GM21723 (cell line): ENCODE measurements at regions not wholly inside any gene's neighbourhood (a gene's known extent, or its start where the extent isn't known, plus 50 kb on each side); places are given as distances from the start of the nearest gene placed in this dataset.

Source experiments
- ATAC-seq: cut with Tn5 transposase; IDR thresholded peaks from one replicate; pipeline ENCODE4 v1.9.1; 2021; ENCODE audit warnings: mild to moderate bottlenecking, moderate library complexity; ENCODE audit not compliant: unreplicated experiment

DNA sequence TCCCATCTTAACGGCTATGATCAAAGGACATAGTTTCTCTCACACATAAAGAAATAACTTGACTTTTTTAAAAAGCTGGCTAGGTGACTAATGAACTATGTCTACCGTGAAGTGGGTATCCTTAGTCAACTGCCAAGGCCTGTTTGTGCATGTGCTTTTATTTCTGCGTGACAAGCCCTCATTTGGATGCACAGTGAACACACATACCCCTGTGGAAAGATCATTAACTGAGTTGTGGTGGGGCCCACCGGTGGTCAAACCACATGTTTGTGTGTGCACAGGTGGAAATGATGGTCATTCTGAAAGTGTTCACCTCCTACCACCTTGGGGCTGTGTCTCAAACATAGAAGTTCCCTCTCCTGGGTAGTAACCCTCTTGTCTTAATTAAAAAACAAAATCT, 256.1 kb upstream of the SALL1 start:
- ATAC-seq = no peak

DNA sequence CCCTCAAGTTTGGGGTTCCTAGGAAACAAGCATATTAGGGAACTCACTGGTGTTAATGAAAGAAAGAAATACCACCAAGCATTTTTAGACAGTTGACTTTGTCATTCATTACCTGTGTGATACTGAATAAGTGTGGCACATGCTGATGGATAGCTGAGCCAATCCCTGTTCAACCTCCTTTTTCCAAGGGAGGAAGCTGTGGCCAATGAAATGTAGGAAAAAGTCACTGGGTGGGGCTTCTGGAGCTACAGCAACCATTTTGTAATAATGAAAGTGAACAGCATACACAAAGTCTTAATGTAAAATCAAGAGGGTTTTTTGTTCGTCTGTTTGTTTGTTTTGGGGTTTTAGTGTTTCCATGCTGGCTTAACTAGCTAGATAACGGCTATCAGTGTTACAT, 254.3 kb upstream of the SALL1 start:
- ATAC-seq = no peak

DNA sequence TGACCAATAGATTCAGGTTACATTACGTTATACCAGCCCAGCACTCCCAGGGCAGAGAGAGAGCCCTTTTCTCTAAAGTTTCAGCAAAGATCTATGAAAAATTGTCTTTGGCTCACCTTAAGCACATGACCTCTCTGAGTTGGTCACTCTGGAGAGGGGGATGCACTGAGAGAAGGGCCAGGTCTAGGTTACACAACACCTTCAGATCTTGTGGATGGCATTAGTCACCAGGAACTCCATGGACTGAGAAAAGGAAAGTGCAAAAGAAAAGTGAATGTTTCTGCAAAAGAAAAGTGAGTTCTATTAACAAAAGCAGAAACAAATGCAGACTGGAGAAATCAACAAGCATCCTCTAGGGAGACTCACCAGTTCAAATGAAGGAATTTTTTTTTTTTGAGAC, 253.3 kb upstream of the SALL1 start:
- ATAC-seq = no peak

DNA sequence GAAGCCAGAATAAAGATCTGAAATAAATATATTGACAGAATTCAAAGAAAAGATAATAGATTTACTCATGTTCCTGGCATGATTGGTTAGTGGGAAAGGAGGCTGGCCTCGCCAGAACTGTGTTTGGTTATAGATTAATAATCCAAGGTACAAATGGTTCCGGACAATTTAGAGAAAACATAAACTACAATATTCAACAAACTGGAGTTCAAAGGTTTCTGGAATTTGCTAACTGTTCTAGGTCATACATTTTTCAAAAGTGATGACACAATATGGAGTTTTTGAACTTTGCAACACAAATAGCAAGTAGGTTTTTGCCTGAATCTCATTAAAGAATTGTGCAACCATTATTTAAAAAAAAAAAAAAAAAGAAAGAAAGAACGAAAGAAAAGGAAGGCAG, 251.7 kb upstream of the SALL1 start:
- no peak for ATAC-seq

DNA sequence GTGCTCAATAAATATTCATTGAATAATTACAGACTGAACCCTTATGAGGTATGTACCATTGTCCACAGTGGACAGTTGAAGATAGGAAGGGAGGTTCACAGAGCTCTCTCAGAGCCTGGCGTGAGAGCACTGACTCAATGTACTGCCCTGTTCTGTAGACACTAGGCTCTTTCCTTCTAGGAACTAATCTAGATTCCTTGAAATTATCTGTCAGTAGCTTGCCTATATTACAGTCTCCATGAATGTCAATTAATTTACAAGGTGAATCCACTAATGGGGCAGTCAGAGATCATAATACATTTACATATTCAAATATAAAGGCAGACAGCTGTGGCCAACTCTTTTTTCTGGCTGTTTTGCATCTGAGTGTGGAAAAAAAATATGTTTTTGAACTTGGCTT, 251.2 kb upstream of the SALL1 start:
- no peak for ATAC-seq

DNA sequence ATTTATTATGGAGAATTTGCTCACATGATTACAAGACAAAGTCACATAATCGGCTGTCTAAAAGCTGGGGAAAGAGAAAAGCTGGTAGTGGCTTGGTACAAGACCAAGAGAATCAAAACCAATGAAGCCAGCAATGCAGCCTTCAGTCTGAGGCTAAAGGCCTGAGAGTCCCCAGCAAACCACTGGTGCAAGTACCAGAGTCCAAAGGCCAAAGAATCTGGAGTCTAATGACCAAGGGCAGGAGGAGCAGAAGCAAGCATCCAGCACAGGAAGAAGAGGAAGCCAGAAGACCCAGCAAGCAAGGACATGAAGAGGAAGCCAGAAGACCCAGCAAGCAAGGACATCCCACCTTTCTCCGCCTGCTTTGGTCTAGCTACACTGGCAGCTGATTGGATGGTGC, 250.6 kb upstream of the SALL1 start:
- no peak for ATAC-seq

DNA sequence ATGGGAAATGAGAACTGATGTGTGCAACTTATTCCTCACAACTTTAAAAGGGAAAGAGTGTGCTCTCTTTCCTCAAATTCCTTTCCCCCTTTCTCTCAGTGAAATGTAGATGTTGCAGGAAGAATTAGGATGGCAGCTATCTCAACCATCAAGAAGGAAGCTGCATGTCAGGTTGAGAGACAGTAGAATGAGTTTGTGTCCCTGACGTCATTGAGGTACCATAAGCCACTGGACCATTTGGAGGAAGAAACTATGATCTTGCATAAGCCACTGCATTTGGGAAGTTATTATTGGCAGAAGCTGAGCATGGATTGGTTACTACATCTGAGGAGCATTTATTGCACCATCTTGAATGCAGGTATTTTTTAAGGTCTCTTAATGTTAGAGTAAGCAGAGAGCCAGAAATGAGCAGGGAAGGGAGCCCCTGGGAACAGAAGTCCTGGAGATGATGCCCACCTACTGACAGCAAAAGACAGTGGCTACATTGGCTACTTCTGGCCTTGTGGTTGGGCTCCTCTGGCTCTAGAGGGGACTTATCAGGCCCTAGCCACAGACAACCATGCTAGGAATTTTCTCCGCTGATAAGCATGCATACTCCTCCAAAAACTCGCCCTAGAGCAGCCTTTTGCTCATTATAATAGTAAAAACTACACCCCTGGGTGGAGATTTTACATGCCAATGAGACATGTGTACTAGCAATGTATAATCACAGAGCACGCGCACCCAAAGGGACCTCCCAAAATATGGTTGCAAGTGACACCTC, 249.0 kb upstream of the SALL1 start:
- ATAC-seq = no peak

DNA sequence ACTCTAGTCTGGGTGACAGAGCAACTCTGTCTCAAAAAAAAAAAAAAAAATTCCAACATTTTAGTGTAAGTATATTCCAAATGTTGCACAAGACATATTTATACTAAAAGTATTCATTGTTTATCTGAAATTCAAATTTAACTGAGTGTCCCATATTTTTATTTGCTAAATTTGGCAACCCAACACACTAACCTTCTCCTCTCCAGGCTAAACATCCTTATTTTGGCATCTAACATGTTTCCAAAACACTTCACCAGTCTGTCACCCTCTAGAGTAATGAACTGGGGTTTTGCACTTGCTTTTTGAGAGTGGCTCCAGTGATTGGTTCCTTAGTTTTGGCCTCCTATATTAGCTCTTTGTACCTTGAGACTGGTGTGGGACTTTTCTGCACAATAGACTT, 243.4 kb upstream of the SALL1 start:
- ATAC-seq = no peak

DNA sequence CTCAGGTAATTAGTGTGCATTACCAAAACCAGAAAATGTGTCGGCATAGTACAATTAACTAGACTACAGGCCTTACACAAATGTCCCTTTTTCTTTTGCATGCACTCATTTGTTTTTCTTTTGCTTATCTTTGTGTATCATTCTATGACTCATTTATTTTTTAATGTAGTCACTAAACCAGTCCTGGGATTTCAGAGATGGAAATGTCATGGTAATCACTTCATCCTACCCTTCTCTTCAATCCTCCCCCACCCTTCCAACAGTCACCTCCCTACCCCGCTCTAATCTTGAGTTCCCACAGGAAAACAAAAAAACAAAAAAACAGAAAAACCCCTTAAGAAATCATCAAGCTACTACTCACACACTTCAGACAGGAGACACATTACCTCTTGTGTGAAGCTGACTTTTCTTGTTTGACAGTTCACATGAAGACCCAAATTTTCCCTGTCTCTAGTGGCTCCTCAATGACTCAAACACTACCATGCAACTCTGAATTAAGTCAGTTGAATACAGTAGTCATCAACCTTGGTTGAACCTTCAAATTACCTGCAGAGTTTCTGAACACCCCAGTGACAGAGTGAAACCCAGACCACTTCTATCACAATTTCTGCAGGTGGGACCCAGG, 242.4 kb upstream of the SALL1 start:
- no peak for ATAC-seq

DNA sequence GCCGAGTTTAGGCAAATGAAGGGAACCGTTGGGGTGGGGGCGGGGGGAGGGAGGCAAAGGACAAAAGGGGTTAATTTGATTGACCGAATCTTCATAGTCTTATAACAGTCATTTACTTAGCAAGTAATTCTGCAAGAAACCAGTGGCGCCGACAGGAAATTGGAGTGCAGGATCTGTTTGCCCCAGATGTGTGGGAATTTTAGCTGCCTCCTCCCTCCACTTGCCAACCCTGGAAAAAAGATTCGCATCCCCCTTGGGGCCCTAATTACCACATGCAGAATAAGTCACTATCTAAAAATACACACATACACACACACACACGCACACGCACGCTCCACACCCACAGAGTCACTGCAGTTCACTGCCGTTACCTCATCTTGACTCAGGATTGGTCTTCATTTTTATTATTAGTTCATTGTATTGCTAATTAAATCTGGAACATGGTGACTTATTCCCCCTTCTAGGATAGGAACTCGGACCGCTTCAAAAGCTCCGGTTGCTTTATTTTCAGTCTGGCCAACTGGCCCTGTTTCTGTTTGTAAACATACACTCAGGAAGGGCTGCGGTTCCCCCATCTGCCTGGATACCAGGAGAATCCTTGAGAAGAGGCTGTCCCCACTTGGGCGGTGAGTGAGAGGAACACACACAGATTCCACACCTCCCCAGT, 241.6 kb upstream of the SALL1 start:
- no peak for ATAC-seq

DNA sequence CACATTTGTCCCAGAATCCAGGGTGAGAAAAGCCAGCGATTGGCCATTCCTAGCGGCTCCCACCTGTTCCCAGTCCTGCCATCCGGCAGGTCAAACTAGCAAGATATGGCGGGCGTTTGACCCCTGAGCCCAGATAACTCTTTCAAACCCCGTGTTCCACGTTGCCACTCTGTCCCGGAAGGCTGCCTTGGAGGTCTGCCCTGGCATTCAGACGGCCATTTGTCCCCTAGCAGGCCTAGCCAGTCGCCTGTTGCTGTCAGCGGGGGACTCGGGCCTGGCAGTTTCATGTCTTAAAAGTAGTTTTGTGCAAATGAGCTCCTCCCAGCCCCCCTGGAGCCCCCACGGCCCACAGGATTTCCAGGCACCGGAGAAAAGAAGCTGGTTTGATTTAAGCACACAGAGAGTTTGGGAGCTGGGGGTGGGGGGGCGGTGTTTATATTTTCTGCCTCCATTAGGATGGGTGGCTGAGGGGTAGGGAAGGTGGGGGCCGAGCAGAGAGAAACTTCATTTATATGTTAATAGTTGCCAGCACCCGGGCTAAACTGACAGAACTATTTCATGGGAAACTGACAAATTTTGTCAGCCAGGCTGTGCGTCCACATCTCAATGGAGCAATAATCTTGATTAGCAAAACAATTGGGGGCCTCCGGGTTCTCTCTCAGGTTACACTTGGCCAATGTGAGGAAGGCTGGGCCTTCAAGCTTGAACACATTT, 240.9 kb upstream of the SALL1 start:
- ATAC-seq = no peak

DNA sequence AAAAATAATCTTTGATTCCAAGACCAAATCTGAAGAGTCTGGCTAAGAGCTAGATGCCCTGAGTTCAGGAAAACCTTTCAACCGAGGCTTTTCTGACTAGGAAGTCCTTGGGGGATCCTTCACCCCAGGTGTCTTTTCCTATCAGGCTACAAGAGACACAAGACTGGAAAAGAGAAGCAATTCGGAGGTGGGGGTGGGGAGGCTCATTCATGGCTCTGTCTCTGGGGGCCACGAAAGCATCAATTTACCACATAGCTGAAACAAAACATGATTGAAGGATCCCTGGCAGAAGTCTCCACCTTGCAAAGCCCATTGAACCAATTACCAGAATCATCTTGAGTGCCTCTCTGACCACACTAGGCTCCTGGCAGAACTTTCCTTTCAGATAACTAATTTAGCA, 239.8 kb upstream of the SALL1 start:
- no peak for ATAC-seq

DNA sequence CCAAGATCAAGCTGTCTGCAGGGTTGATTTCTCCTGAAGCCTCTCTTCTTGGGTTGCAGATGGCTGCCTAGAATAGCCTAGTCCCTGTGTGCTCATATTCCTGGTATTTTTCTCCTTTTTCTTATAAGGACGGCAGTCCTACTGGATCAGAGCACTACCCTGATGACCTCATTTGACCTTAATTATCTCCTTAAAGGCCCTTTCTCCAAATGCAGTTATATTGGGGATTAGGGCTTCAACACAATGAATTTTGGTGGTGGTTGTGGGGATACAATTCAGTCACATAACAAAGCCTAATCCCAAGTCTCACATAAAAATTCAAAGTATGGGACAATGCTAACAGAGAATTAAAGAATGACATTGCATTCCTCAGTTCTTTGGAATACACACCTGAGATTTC, 238.8 kb upstream of the SALL1 start:
- ATAC-seq = no peak

DNA sequence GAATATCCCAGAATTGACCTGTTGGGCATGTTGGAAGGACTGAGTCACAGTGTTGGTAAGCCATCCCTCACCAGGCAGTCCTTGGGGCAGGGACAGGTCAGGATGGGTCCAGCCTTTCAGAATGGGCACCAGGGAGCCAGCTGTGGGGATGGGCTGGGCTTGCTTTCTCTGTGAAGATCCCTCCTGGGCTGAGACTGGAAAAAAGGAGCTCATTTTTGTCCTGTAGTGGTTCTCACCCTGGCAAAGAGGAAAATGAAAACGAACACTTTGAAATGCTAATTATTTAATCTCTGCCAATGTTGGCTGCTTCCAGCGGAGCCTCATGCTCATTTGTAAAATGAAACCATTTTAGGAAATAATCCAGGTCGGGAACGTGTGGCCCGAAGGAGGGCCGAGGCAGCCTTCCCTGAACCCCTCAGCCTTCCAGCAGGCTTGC, 237.5 kb upstream of the SALL1 start:
- no peak for ATAC-seq

DNA sequence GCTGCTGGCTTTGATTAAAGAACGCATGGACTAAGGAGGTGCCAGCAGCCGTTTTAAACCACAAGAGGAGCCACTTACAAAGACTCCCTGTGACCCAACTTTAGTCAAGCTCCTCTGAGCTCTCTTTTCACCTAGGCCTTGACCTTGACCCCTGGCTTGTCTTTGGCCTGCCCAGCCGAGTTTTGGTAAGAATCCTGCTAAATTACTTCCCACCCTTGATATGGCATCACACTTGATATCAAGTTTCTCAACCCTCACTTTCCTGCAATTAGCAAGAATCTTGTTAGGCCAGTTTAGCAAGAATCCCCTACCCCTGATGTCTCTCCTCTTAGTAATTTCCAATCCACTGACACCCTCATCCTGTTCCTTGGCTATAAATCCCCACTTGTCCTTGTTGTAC, 232.8 kb upstream of the SALL1 start:
- no peak for ATAC-seq

DNA sequence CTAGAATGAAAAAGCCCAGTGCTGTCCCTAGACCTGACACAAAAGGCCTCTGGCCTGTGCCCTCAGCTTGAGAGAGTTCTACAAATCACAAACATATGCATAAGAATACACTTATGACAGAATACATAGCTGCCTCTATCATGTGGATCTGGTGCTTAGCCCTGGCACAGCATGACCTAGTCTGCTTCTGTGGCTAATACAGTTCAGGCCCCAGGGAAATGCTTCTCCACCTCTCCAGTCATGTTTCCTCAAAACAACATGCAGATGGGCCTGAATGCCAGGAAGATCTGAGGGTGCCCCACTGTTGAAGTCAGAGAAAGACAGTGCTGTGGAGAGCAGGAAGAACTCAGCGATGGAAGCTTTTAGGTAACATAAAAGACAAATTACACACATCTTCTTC, 231.9 kb upstream of the SALL1 start:
- ATAC-seq = no peak

DNA sequence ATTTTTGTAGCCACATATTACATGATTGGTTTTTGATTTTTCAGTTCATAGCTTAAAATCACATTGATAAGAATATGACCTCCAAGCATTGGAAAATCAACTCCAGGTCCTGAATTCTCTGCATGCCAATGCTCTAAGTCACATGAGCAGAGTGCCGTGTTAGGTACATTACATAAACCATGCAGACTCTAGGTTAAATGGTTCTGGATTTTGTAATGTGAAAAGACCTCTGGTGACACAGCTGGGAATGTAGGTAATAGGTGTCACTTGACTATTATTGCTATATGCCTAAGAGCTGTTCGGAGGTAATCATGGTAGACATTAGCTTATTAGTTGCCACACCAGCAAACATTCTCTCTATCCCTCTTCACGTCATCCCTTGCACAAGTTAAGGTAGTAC, 231.1 kb upstream of the SALL1 start:
- ATAC-seq = no peak

DNA sequence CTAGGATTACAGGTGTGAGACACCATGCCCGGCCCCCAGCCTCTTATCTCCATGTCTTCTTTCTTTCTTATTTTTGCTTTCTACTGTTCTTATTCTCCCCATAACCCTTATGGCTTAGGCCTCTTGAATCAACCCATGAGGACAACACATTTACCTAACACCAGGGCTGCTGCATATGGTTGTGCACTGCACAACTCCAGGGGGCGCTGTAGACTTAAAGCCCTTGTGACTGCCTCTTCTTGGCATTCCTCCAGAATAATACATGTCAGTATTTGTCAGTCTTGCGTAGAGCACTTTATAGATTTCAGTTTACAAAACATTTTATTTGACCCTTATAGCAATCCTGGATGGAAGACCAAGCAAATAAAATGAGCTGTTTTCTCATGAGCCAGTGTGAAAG, 225.0 kb upstream of the SALL1 start:
- ATAC-seq = no peak

DNA sequence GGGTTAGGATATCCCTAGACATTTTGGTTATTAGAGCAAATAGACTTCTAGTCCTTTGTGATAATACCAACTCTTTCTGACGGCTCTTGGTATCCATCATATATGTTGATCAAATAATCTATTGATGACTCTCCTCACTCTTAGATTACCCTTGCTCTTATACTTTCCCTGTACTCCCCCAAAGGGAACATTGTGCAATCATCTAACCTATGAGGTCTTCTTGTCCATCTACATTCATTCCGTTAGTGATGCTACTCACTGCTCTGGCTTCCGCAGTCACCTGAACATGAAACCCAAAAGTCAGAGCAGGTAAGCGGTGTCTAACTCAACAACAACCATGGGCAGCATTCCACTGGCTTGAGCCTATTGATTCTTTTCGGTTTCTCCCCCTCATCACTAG, 223.7 kb upstream of the SALL1 start:
- ATAC-seq = no peak

DNA sequence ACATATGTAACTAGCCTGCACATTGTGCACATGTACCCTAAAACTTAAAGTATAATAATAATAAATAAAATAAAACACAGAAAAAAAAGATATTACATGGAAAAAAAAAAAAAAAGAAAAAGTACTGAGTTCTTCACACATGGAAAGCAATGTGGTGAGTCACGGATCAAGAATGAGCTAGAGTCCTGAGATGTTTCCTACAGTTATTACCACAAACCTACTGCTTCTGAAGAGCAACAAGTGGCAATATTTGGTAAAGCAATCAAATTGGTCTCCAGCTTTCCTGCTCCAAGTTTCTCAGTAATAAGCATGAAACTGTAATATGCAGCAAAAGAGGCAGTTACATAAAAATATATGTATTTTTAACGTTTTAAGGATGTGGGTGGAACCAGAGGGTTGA, 223.3 kb upstream of the SALL1 start:
- ATAC-seq = no peak

DNA sequence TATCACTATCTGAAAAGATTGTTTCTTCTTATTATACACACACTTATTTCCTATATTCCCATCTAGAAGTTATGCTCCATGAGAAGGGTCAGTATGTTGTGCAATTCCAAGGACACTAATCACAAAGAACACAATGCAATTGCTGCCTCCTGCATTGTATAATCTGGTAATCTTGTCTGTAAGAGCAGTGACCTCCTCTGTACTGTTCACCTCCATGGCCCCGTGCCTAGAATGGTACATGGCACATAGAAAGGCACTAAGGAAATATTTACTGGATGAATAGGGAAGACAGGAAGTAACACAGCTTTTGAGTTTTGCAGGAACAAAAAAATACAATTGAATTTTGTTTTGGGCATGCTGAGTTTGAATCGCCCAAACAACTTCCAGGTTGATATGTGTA, 214.6 kb upstream of the SALL1 start:
- no peak for ATAC-seq
